H1 (cell line): ENCODE measurements at regions not wholly inside any gene's neighbourhood (a gene's known extent, or its start where the extent isn't known, plus 50 kb on each side); places are given as distances from the start of the nearest gene placed in this dataset.

ENCODE experiments used
- CTCF ChIA-PET: fragments of 300-600 bp; sonication (Branson Sonifier 250); formaldehyde crosslinking; loops from one replicate; lab custom pipeline; 2021; ENCODE audit not compliant: partially characterized antibody; lab: Charles Lee
- POLR2A ChIA-PET: fragments of 300-600 bp; sonication (Branson Sonifier 250); formaldehyde crosslinking; loops from one replicate; lab custom pipeline; 2021; ENCODE audit warnings: inconsistent platforms; ENCODE audit not compliant: partially characterized antibody; lab: Charles Lee
- DNase-seq, 2 experiments: peaks; one replicate each; pipeline versions ENCODE4 v3.0.0 to v3.0.0-alpha.2; 2010 to 2022; ENCODE audit warnings: low spot score in 2 of 2, low read depth in 1 of 2, mixed read lengths in 1 of 2
- FAIRE-seq: peaks from 2 replicates; lab custom pipeline; 2011; peaks lifted over from hg19 to GRCh38; lab: Jason Lieb, UNC
- H2AFZ ChIP-seq: 2 replicates; pipeline ENCODE4 v1.8.1; 2012; ENCODE audit warnings: low read length, inconsistent platforms
- H2AK5ac ChIP-seq: 2 replicates; pipeline ENCODE4 v1.6.1; 2013; ENCODE audit warnings: low read depth, low read length
- H2BK120ac ChIP-seq: replicated peaks from 2 replicates; pipeline ENCODE3; 2013; ENCODE audit warnings: low read depth, low read length, inconsistent platforms
- H2BK12ac ChIP-seq: 2 replicates; pipeline ENCODE4 v1.6.1; 2013; ENCODE audit warnings: low read depth, low read length
- H2BK15ac ChIP-seq: 2 replicates; pipeline ENCODE4 v1.6.1; 2013; ENCODE audit warnings: low read length
- H2BK20ac ChIP-seq: 2 replicates; pipeline ENCODE4 v1.6.1; 2013; ENCODE audit warnings: low read length
- H2BK5ac ChIP-seq: 2 replicates; pipeline ENCODE4 v1.6.1; 2013; ENCODE audit warnings: low read depth, low read length
- H3K14ac ChIP-seq: 2 replicates; pipeline ENCODE4 v1.6.1; 2013; ENCODE audit warnings: inconsistent platforms; ENCODE audit not compliant: insufficient read length
- H3K18ac ChIP-seq: 2 replicates; pipeline ENCODE4 v1.6.1; 2013; ENCODE audit warnings: low read length; ENCODE audit errors: extremely low read depth
- H3K23ac ChIP-seq: 2 replicates; pipeline ENCODE4 v1.6.1; 2013; ENCODE audit warnings: inconsistent platforms; ENCODE audit not compliant: insufficient read length
- H3K23me2 ChIP-seq: 2 replicates; pipeline ENCODE4 v1.6.1; 2013; ENCODE audit warnings: low read depth, low read length
- H3K27ac ChIP-seq: 2 replicates; pipeline ENCODE4 v1.6.1; 2011; ENCODE audit warnings: low read depth, low read length, inconsistent platforms
- H3K27me3 ChIP-seq, 4 experiments: replicated peaks in 1 of 4; 1 replicate in 1 of 4; 2 replicates in 3 of 4; pipeline versions ENCODE4 v1.6.1 to v1.8.1; 2011 to 2013; ENCODE audit warnings: low read length in 3 of 4, mild to moderate bottlenecking in 3 of 4, inconsistent platforms in 2 of 4, mixed read lengths in 2 of 4, moderate library complexity in 1 of 4; ENCODE audit not compliant: control insufficient read depth in 3 of 4, insufficient read depth in 3 of 4; ENCODE audit errors: extremely low read depth in 1 of 4
- H3K36me3 ChIP-seq, 4 experiments: 2 replicates each; pipeline versions ENCODE4 v1.6.1 to v1.8.1; 2011 to 2013; ENCODE audit warnings: mild to moderate bottlenecking in 4 of 4, low read length in 3 of 4, moderate library complexity in 2 of 4, control low read depth in 1 of 4, inconsistent platforms in 1 of 4; ENCODE audit not compliant: insufficient read depth in 4 of 4, control insufficient read depth in 2 of 4
- H3K4ac ChIP-seq: replicated peaks from 2 replicates; pipeline ENCODE3; 2013; ENCODE audit warnings: low read length, low read depth, mixed read lengths, inconsistent platforms; ENCODE audit not compliant: insufficient read length
- H3K4me1 ChIP-seq, 4 experiments: replicated peaks in 1 of 4; 1 replicate in 1 of 4; 2 replicates in 3 of 4; pipeline versions ENCODE4 v1.6.1 to v1.8.1; 2011 to 2013; ENCODE audit warnings: low read length in 3 of 4, inconsistent platforms in 2 of 4, mixed read lengths in 1 of 4; ENCODE audit not compliant: insufficient read depth in 4 of 4, control insufficient read depth in 3 of 4
- H3K4me2 ChIP-seq, 2 experiments: 2 replicates each; pipeline versions ENCODE4 v1.6.1 to v1.8.1; 2011 to 2013; ENCODE audit warnings: low read depth in 2 of 2, low read length in 2 of 2, control low read depth in 1 of 2, inconsistent platforms in 1 of 2, mild to moderate bottlenecking in 1 of 2; ENCODE audit not compliant: insufficient read depth in 1 of 2
- H3K4me3 ChIP-seq, 4 experiments: fragments of 200-600, 300-600 bp in 1 of 4; sonication (generic), shearing (Covaris generic), sonication (Bioruptor Twin) in 1 of 4; 2 replicates each; pipeline versions ENCODE4 v1.5.1 to v1.8.1; 2011 to 2016; ENCODE audit warnings: low read length in 4 of 4, low read depth in 3 of 4, control low read depth in 2 of 4, inconsistent platforms in 2 of 4, mild to moderate bottlenecking in 2 of 4, mixed read lengths in 1 of 4, moderate library complexity in 1 of 4; ENCODE audit not compliant: insufficient read depth in 2 of 4; ENCODE audit errors: extremely low read depth in 1 of 4
- H3K56ac ChIP-seq: replicated peaks from 2 replicates; pipeline ENCODE3; 2013; ENCODE audit warnings: low read depth, mild to moderate bottlenecking, mixed read lengths, low read length, inconsistent platforms; ENCODE audit not compliant: insufficient read length
- H3K79me1 ChIP-seq: 2 replicates; pipeline ENCODE4 v1.6.1; 2013; ENCODE audit warnings: low read depth, low read length, control low read depth
- H3K79me2 ChIP-seq, 2 experiments: 2 replicates each; pipeline versions ENCODE4 v1.6.1 to v1.8.1; 2012 to 2013; ENCODE audit warnings: low read length in 2 of 2, mild to moderate bottlenecking in 2 of 2, inconsistent platforms in 1 of 2; ENCODE audit not compliant: insufficient read depth in 2 of 2, control insufficient read depth in 1 of 2
- H3K9ac ChIP-seq, 4 experiments: replicated peaks in 1 of 4; 1 replicate in 1 of 4; 2 replicates in 3 of 4; pipeline versions ENCODE4 v1.6.1 to v1.8.1; 2011 to 2013; ENCODE audit warnings: low read depth in 3 of 4, low read length in 3 of 4, control low read depth in 2 of 4, mild to moderate bottlenecking in 2 of 4, moderate library complexity in 2 of 4, inconsistent platforms in 1 of 4; ENCODE audit errors: extremely low read depth in 1 of 4
- H3K9me3 ChIP-seq, 2 experiments: 2 replicates each; pipeline versions ENCODE4 v1.6.1 to v1.8.1; 2012 to 2013; ENCODE audit warnings: mild to moderate bottlenecking in 2 of 2, moderate library complexity in 2 of 2, control low read depth in 1 of 2, inconsistent platforms in 1 of 2, low read depth in 1 of 2, low read length in 1 of 2, mixed read lengths in 1 of 2; ENCODE audit not compliant: insufficient read depth in 2 of 2
- H4K20me1 ChIP-seq, 2 experiments: replicated peaks in 1 of 2; 2 replicates each; pipeline versions ENCODE3 to v1.8.1; 2011 to 2013; ENCODE audit warnings: inconsistent platforms in 2 of 2, low read length in 2 of 2, mild to moderate bottlenecking in 1 of 2; ENCODE audit not compliant: insufficient read depth in 2 of 2, control insufficient read depth in 1 of 2
- H4K5ac ChIP-seq: 2 replicates; pipeline ENCODE4 v1.6.1; 2013; ENCODE audit warnings: low read length, low read depth, mixed read lengths, inconsistent platforms; ENCODE audit not compliant: insufficient read length
- H4K8ac ChIP-seq: 2 replicates; pipeline ENCODE4 v1.8.0; 2013; ENCODE audit warnings: mild to moderate bottlenecking, moderate library complexity, low read length, inconsistent platforms; ENCODE audit not compliant: insufficient read depth; ENCODE audit errors: extremely low read depth
- H4K91ac ChIP-seq: replicated peaks from 2 replicates; pipeline ENCODE3; 2013; ENCODE audit warnings: low read length, mixed read lengths, inconsistent platforms; ENCODE audit not compliant: insufficient read length
- CREB1 ChIP-seq: IDR thresholded peaks from 2 replicates; pipeline ENCODE4 v1.6.1; 2012; ENCODE audit warnings: inconsistent platforms
- EP300 ChIP-seq, 2 experiments: IDR thresholded peaks; 1 replicate in 1 of 2; 2 replicates in 1 of 2; pipeline ENCODE4 v1.6.1; 2011 to 2012; ENCODE audit warnings: low read depth in 2 of 2, low read length in 2 of 2, mild to moderate bottlenecking in 2 of 2, borderline replicate concordance in 1 of 2, inconsistent platforms in 1 of 2, moderate library complexity in 1 of 2
- SIN3A ChIP-seq, 2 experiments: IDR thresholded peaks in 1 of 2; conservative IDR thresholded peaks in 1 of 2; 2 replicates each; pipeline ENCODE4 v1.6.1; 2011 to 2012; ENCODE audit warnings: low read length in 2 of 2, improper control_type of control experiment in 1 of 2, low read depth in 1 of 2, mild to moderate bottlenecking in 1 of 2
- SP2 ChIP-seq: IDR thresholded peaks from 2 replicates; pipeline ENCODE4 v1.6.1; 2012; ENCODE audit warnings: mild to moderate bottlenecking, low read length, inconsistent platforms
- TAF7 ChIP-seq: optimal IDR thresholded peaks from 2 replicates; pipeline ENCODE3; 2011; ENCODE audit warnings: low read depth, mild to moderate bottlenecking, inconsistent platforms, low read length, moderate library complexity, borderline replicate concordance
- WGBS, 2 experiments: shearing (Covaris generic) in 1 of 2; methylation state at CpG; one replicate each; pipeline versions ENCODE4 v1.1.6 to v1.1.7; 2013 to 2015; ENCODE audit warnings: low lambda C conversion rate in 2 of 2, mixed read lengths in 2 of 2, inconsistent platforms in 1 of 2, low coverage in 1 of 2, missing lambda C conversion rate in 1 of 2; ENCODE audit not compliant: insufficient replicate concordance in 2 of 2, insufficient coverage in 1 of 2, insufficient read length in 1 of 2; ENCODE audit errors: extremely low coverage in 1 of 2, missing lambda C conversion rate in 1 of 2; 5-methylcytosine and 5-hydroxymethylcytosine counted together

- Histone ChIP-seq H3K9me3 (no peaks in the 10 kb centered on the region), H2BK20ac (no peak overlapping the region), H3K27ac (no peak overlapping the region), H3K4me3 (no peak overlapping the region), H3K79me1 (no peaks in the 10 kb centered on the region), H3K14ac (no peak overlapping the region), H3K4me1 (no peaks in the 10 kb centered on the region), H2BK120ac (no peak overlapping the region), H2AFZ (no peak overlapping the region), H2AK5ac (no peak overlapping the region), H4K8ac (no peak overlapping the region), H3K56ac (no peak overlapping the region), H3K23me2 (no peaks in the 10 kb centered on the region), H2BK5ac (no peak overlapping the region), H3K4me2 (no peak overlapping the region), H2BK12ac (no peak overlapping the region), H3K79me2 (no peaks in the 10 kb centered on the region), H3K9ac (no peak overlapping the region), H4K20me1 (no peaks in the 10 kb centered on the region), H3K18ac (no peak overlapping the region), H4K91ac (no peak overlapping the region), H3K36me3 (no peaks in the 10 kb centered on the region), H2BK15ac (no peak overlapping the region), H3K23ac (no peak overlapping the region), H4K5ac (no peak overlapping the region), H3K27me3 (no peaks in the 10 kb centered on the region), H3K4ac (no peak overlapping the region)
- ChIA-PET CTCF (interaction anchor here (0.7 kb wide), 1 partner anchor 16 kb away, joined by 3 read pairs; no protein-coding TSS in a partner anchor), POLR2A (no interaction called here)
- 86% methylated on average over 4 of the region's 4 CpGs; no CpG with 5 or more reads in 1 of the 2 experiments for WGBS, 2 experiments
- FAIRE-seq (no peak), DNase-seq (no peak)
- TF ChIP-seq CREB1, result no peak
- no peak for TF ChIP-seq EP300 (IDR thresholded peaks at IDR 0.05; ENCODE audit: borderline replicate concordance in 1 of 2, low read depth in 2 of 2, low read length in 2 of 2)
- TF ChIP-seq SP2, result no peak
- no peak for TF ChIP-seq SIN3A (conservative IDR thresholded peaks at IDR 0.05 in 1 of 2, IDR thresholded peaks at IDR 0.05 in 1 of 2; ENCODE audit: low read depth in 1 of 2, low read length in 2 of 2)
- no peak for TF ChIP-seq TAF7
Measured at GRCh38 chr2:54406031-54406430, 50.1 kb upstream of the SPTBN1 start.
